COLO668 (cell line): ENCODE measurements at regions not wholly inside any gene's neighbourhood (a gene's known extent, or its start where the extent isn't known, plus 50 kb on each side); places are given as distances from the start of the nearest gene placed in this dataset.

Experiments used
- DNase-seq: peaks from one replicate; lab custom pipeline; 2025; ENCODE audit not compliant: unreplicated experiment; lab: John Stamatoyannopoulos, UW

DNA sequence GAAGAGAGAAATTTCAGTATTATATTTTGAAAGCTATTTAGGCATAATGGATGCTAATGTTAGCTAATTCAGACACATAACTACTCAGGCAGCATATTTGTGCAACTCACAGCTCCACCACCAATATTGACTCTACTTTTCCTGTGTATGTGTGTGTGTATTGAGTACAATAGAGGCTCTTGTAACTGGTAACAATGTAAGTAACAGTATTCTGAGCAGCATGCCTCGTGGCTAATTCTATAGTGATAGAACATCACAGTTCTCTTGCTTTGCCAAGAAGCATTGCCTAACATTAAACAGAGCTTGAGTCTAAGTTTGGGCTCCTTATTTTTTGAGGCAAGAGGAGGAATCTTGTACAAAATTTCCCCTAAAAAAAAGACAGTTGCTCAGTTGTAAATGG lies 98.6 kb upstream of the ARHGEF26 start:
- DNase-seq = no peak

DNA sequence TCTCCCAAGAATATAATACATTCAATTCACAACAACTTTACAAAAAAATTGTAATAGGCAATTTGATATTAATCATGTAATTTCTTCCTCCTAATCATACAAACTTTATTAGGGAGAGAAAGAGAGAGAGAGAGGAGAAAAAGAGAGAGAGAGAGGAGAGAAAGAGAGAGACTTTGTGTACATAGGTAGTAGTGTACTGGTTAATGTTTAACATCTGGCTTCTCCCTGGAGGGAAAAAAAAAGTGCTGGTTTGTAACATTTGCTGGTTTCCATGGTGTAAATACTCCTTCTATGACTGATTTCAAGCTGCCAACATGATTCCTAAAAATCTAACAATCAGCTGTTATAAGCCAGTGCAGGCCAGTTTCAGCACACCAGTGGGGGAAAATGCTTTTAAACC lies 98.0 kb upstream of the ARHGEF26 start:
- DNase-seq = no peak

DNA sequence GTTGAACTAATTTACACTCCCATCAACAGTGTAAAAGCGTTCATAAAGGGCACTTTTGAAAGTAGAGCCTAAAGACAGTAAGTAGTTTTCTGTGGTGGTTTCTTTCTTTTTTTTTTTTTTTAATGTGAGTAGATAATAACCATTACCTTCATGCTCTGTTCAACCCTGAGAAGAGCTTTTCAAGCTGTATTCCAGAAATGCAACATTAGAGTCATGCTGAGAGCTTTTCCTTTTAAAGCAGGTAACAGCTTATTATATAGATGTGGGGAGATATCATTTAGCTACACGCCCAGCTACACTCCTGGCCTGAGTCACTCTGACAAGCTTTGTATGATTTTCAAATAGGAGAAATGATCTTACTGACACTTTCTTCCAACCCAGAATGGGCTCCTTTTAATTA lies 96.2 kb upstream of the ARHGEF26 start:
- DNase-seq = no peak

DNA sequence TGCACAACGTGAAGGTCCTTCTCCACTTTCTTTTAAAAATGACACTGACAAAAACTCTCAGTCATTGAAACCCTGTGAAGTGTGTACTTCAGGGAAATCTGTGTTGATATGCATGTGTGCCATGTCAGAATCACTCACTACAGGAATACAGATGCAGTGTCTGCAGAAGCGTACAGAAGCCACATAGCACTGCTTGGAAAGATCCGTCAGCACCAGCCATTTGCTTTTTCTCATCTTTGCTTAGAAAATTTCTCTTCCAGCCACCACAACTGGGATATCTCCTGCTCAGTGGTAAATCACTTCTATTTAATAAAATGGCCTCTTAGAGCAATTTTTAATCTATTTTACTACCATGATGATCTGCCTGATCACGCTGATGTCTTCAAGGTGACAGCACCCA lies 91.3 kb upstream of the ARHGEF26 start:
- DNase-seq = no peak

DNA sequence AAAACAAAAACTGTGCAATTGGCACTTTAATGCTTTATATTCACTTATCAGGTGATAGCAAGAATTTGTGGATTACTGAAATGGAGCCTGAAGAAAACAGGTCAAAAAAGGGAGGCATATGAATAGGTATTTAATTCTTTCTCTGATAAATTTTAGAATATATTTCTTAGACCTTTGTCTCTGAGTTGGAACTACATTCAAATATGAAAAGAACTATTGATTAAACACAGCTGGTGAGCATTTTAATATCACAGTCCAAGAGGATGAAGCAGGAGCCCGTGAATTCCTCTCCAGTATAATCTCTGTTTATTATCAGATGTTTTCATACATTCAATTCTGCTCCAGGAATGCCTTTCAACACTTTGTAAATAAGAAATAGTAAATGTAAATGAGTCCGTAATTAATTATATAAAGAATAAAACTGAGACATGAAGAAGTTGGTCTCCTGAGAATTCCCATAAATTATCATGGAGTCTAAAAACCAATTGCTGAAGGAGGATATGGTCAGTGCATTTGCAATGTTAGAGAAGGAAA lies 86.3 kb upstream of the ARHGEF26 start:
- DNase-seq = no peak

DNA sequence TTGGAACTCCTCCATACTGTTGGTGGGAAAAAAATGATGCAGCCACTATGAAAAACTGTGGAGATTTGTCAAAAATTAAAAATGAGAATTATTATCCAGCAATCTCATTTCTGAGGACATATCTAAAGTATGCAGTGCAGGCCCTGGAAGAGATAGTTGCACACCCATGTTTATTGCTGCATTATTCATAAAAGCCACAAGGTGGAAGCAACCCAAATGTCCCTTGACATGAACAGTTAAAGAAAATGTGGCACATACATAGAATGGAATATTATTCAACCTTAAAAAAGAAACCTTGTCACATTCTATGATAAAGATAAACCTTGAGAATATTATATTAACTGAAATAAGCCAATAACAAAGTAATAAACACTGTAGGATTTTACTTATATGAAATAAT lies 80.9 kb upstream of the ARHGEF26 start:
- DNase-seq = no peak

DNA sequence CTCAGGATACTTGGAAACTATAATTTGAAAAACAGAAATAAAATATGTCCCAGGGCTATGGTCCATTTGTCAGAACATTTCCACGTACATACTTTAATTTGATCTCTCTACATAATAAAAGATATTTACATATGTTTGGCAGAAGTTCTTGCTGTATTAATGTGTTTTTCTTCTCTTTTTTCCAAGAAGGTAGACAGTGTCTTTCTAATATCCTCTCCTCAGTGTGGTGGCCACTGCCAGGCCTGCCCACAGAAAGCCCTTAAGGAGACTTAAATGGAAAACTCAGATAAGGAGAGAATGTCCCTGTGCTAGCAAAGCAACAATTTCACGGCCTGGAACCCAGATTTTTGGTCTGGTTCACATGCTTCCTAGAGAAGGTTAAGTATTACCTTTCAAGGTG lies 76.5 kb upstream of the ARHGEF26 start:
- DNase-seq = no peak

DNA sequence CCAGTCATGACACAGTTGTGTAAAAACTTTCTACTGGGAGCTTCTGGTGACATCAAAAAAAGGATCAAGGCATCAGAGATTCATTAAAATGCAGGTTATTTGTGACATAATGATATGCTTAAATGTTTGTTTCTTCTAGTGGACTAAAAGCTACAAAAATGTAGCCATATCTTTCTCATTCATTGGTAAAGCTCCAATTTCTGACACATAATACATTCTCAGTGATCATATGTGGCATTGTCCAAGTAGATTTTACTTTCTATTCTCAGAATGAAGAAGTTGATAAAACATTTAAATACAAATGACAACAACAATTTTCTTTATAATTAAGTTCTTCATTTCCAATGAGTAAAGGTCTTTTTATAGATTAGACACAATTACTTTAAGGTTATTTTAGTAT lies 71.0 kb upstream of the ARHGEF26 start:
- no peak for DNase-seq

DNA sequence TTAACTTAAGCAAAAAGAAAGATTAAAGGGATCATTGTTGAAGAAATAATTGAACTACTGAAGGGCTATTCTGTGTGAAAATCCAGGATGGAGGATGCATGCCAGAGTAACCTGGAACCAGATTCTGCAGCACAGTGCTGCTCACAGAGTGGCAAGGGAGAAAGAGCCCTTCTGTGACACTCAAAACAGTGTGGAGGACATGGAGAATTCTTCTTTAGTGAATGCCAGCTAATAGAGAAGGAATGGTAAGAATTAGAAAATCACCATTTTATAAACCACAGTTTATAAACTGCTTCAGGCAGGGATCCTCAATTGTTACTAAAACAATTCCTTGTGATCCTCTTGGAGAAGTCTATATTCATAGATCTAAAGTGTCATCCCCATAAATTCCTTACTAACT lies 70.4 kb upstream of the ARHGEF26 start:
- no peak for DNase-seq

DNA sequence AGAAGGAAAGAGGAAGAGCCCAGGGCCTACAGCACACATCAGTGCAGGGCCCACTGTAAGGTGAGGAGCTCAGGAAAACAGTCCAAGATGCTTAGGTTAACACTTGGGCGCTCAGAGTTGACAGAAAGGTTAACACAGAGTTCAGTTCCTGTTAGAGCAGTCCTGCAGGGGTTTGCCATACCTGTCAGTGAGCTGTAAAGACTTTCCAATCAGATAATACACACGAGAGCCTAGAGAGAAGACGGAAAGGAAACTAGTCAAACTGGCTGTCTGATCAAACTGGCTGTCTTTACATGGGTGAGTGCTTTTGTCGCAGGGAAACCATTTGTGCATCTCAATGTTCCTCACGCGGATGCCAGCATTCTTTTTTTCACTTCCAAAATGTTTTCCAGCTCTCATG lies 61.4 kb upstream of the ARHGEF26 start:
- DNase-seq = no peak

DNA sequence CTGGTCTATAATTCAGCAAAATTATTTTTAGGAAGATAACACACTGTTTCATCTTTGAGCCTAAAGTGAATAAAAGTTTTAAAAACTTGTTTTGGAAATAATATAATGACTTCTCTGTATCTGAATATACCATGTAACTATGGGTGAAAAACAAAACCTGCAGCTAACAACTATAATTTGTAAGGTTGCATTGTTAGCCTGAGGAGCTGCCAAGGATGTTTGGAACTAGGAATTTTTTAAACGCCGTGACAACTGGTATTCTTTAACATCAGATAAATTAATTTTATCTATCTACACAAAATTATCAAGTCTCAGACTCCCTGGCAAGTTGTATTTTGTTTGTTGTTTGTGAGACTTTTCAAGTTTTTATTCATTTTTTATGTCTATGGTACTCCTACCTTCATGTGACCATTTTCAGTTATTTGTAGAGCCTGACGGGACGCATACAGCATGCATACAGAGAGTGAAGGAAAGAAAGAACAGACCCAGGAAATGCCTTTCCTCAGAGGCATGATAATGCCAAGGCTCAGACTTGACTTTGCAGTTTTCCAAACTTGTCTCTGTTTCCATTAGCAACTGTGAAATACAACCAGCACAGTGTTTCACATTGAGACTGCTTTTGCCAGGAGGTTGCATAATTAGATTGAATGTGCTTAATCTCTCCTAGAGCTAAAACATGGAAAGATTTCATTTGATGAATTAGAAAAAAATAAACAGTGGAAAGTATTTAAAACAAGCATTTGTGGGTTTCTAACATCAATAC lies 60.8 kb upstream of the ARHGEF26 start:
- DNase-seq = no peak

DNA sequence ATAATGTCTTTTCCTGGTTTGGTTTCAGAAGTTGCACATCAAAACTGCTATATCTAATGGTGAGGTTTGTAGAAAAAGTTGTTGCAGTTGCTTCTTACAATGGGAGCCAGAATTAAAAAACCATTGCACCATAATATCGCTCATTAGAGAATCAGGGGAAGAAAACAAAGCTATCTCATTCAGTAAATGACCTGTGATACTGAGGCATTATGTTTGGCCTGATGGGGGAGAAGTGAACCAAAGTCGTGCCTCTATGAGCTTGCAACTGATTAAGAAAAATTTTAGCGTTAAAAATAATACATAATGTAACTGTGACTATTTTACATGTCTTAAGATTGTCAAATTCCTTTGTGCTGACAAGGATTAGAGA lies 60.2 kb upstream of the ARHGEF26 start:
- DNase-seq = no peak

DNA sequence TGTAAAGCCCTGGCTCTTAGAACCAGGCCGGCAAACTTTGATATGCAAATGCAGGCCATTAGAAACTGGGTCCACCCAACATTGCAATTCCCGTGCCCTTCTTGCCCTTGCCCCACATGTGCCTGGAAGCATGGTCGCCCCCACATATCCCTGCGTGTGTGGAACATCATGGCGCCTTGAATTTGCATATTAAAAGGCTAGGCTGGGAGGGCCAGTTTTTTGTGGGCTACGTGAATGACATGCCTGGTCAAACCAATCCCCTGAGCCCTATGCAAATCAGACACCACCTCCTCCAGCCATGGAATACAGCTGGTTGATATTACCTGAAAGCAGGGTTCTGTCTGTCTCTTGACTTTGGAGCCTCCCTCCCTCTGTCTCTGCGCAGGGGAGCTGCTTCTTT lies 58.7 kb upstream of the ARHGEF26 start:
- DNase-seq = no peak

DNA sequence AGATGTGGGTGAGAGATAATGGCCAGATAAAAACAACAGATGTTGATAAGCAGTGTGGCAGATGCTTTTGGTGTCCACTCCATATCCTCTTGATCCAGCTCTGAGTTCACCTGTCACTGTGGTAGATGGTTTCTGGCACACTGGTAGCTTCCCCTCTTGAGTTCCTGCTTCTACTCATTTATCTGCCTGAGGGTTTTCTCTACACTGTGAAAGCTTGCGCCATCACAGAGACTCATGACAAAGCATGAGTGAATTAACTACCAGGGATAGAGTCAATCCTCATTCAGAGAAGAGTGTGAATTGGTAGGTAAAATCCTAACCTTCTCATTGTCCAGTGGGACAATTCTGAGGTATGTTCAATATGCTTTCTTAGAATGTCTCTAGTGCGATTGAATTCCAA lies 50.0 kb upstream of the ARHGEF26 start:
- DNase-seq = no peak
